Kidney (tissue), 13 donors: ENCODE measurements at regions not wholly inside any gene's neighbourhood (a gene's known extent, or its start where the extent isn't known, plus 50 kb on each side); places are given as distances from the start of the nearest gene placed in this dataset.
A peak's percentile ranks its signal among the peaks of the same experiment; 100 is the strongest.

Source experiments
- DNase-seq, 5 donors: peaks; one replicate each; pipeline ENCODE4 v3.0.0-alpha.2; 2013 to 2020
- FAIRE-seq: peaks from 2 replicates; lab custom pipeline; 2012; peaks lifted over from hg19 to GRCh38; lab: Jason Lieb, UNC
- H3K27ac ChIP-seq, 2 donors: one replicate each; pipeline ENCODE4 v1.7.0; 2013; ENCODE audit warnings: low read depth in 2 of 2, low read length in 2 of 2, inconsistent platforms in 1 of 2
- H3K27me3 ChIP-seq: one replicate; pipeline ENCODE4 v1.7.1; 2013; ENCODE audit warnings: low read length, inconsistent platforms; ENCODE audit not compliant: control insufficient read depth, insufficient read depth
- H3K36me3 ChIP-seq, 3 donors: one replicate each; pipeline versions ENCODE4 v1.7.0 to v1.7.1; 2013; ENCODE audit warnings: low read length in 3 of 3, control low read depth in 1 of 3, inconsistent platforms in 1 of 3; ENCODE audit not compliant: insufficient read depth in 3 of 3, control insufficient read depth in 2 of 3
- H3K4me1 ChIP-seq, 3 donors: one replicate each; pipeline versions ENCODE4 v1.7.0 to v1.7.1; 2013; ENCODE audit warnings: low read length in 3 of 3, inconsistent platforms in 1 of 3, low read depth in 1 of 3; ENCODE audit not compliant: control insufficient read depth in 2 of 3, insufficient read depth in 2 of 3
- H3K4me3 ChIP-seq, 3 donors: one replicate each; pipeline versions ENCODE4 v1.7.0 to v1.8.1; 2013; ENCODE audit warnings: low read length in 3 of 3, control low read depth in 1 of 3, inconsistent platforms in 1 of 3
- H3K9ac ChIP-seq, 3 donors: one replicate each; pipeline versions ENCODE4 v1.7.0 to v1.7.1; 2013; ENCODE audit warnings: low read length in 3 of 3, control low read depth in 1 of 3, inconsistent platforms in 1 of 3
- H3K9me3 ChIP-seq, 3 donors: one replicate each; pipeline versions ENCODE4 v1.7.0 to v1.7.1; 2013; ENCODE audit warnings: low read length in 3 of 3, control low read depth in 1 of 3, inconsistent platforms in 1 of 3; ENCODE audit not compliant: control insufficient read depth in 2 of 3, insufficient read depth in 1 of 3
- intact Hi-C: fragments of 100-400 bp; cut with DNase I; formaldehyde crosslinking; loops from one replicate; pipeline ENCODE4 v1.11.1; 2022
- TF ChIP-seq, protein P1 (sequence below): IDR thresholded peaks from 3 replicates; pipeline ENCODE4 v1.5.1; 2012; ENCODE audit warnings: mild to moderate bottlenecking, moderate library complexity, borderline replicate concordance; ENCODE audit not compliant: insufficient read depth; ENCODE audit errors: extremely low read depth
- donor health status: control.
- donor health status: control.
- donor health status: control.
- donor health status: control.
- donor health status: control.
- donor health status: DM: yes; HTN: yes; CAD: no.
- donor health status: Normal renal cell carcinoma (clear cell type).

DNA sequence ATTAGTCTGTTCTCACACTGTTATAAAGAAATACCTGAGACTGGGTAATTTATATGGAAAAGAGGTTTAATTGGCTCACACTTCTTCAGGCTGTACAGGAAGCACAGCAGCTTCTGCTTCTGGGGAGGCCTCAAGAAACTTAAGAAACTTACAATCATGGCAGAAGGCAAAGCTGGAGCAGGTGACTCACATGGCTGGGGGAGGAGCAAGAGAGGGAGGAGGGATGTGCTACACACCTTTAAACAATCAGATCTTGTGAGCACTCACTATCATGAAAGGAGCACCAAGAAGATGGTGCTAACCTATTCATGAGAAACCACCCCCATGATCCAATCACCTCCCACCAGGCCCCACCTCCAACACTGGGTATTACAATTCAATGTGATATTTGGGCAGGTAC is 381.6 kb downstream of the ETS1 start:
- Histone ChIP-seq H3K9me3 (no peaks in the 10 kb centered on the region), H3K9ac (no peak overlapping the region), H3K27me3 (no peaks in the 10 kb centered on the region), H3K27ac (no peak overlapping the region), H3K36me3 (no peaks in the 10 kb centered on the region), H3K4me3 (no peak overlapping the region), H3K4me1 (peaks cover 0 to 10% (median 3%) of the 10 kb centered on the region in 3 donors)
- TF ChIP-seq, protein P1, sequence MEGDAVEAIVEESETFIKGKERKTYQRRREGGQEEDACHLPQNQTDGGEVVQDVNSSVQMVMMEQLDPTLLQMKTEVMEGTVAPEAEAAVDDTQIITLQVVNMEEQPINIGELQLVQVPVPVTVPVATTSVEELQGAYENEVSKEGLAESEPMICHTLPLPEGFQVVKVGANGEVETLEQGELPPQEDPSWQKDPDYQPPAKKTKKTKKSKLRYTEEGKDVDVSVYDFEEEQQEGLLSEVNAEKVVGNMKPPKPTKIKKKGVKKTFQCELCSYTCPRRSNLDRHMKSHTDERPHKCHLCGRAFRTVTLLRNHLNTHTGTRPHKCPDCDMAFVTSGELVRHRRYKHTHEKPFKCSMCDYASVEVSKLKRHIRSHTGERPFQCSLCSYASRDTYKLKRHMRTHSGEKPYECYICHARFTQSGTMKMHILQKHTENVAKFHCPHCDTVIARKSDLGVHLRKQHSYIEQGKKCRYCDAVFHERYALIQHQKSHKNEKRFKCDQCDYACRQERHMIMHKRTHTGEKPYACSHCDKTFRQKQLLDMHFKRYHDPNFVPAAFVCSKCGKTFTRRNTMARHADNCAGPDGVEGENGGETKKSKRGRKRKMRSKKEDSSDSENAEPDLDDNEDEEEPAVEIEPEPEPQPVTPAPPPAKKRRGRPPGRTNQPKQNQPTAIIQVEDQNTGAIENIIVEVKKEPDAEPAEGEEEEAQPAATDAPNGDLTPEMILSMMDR, result no peak
- FAIRE-seq (no peak), DNase-seq (no peak)
- intact Hi-C loops, result no loop called here

DNA sequence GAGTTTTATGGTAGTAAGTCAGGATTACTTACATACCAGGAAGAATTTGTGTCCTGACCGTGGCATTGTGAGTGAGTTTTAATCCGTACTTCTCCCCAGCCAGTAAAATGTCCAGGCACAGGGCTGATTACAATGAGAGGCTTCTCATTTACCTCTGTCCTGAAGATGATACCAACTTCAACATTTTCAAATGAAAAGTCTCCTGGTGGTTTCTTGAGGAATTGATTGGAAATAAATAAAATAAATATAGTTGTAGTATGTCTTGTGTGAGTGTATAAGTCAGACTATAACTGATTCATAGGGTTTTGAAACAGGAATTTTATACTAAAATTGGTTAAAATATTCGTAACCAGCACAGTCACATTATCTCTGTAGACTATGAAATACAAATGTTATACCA is 382.5 kb downstream of the ETS1 start:
- TF ChIP-seq, protein P1, result no peak
- Histone ChIP-seq H3K36me3 (no peaks in the 10 kb centered on the region), H3K27me3 (no peaks in the 10 kb centered on the region), H3K9ac (no peak overlapping the region), H3K4me3 (no peak overlapping the region), H3K27ac (no peak overlapping the region), H3K9me3 (no peaks in the 10 kb centered on the region), H3K4me1 (peaks cover 0 to 8% (median 3%) of the 10 kb centered on the region in 3 donors)
- intact Hi-C loops, result no loop called here
- no peak for FAIRE-seq
- no peak for DNase-seq

DNA sequence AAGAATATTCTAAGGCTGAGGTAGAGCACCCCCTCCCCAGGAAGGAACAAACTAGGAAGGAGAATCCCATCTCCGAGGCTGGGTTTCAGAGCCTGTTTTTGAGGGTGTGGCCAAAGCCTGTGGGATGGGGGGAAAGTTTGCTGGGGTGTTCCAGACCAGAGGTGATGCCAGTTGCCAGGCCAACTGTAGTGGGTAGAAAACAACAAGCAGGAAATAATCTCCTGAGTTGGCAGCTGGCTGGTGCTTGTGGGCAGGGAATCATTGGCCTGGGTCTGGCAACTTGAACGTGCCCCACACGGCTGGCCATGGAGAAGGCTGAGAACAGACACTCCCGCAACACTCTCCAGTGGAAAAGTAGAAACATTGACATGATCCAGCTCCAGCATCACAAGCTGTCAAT is 385.6 kb downstream of the ETS1 start:
- H3K4me3 ChIP-seq, result no peak overlapping the region
- FAIRE-seq (no peak), DNase-seq (peak in 2 of 5 donors; percentile 12 to 70)
- no peak overlapping the region for H3K27ac ChIP-seq
- H3K9ac ChIP-seq, result no peak overlapping the region
- no peaks in the 10 kb centered on the region for H3K36me3 ChIP-seq
- no peaks in the 10 kb centered on the region for H3K4me1 ChIP-seq
- intact Hi-C loops, result no loop called here
- TF ChIP-seq, protein P1, result no peak
- H3K27me3 ChIP-seq, result no peaks in the 10 kb centered on the region
- no peaks in the 10 kb centered on the region for H3K9me3 ChIP-seq

DNA sequence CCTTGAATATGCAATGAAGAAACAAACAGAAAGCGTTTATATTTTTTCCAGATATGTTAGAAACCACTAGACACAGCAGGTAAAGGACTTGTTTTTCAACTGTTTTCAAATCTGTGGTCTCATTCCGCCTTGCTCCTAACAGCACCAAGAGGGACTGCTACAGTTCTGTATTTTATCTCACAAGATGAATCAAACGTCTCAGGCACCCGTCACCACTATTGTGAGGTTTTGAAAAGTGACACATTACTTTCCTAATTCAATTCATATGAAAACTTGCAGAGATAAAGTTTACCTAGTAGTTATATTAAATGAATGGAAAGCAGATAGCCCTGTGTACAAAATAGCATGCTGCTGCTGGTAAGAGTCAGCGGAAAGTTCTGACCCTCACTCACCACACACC is 386.3 kb downstream of the ETS1 start:
- intact Hi-C loops, result no loop called here
- no peak overlapping the region for H3K27ac ChIP-seq
- no peaks in the 10 kb centered on the region for H3K9me3 ChIP-seq
- no peaks in the 10 kb centered on the region for H3K4me1 ChIP-seq
- no peaks in the 10 kb centered on the region for H3K27me3 ChIP-seq
- FAIRE-seq, result no peak
- no peak overlapping the region for H3K9ac ChIP-seq
- no peak for DNase-seq
- no peak overlapping the region for H3K4me3 ChIP-seq
- no peaks in the 10 kb centered on the region for H3K36me3 ChIP-seq
- TF ChIP-seq, protein P1, result no peak
